HepG2 (cell line): ENCODE measurements at regions not wholly inside any gene's neighbourhood (a gene's known extent, or its start where the extent isn't known, plus 50 kb on each side); places are given as distances from the start of the nearest gene placed in this dataset.

Source experiments
- ATAC-seq: fragments of 200-7000 bp; cut with Tn5 transposase; 3 replicates; pipeline ENCODE4 v1.9.1; 2020; ENCODE audit warnings: mild to moderate bottlenecking, moderate library complexity
- BruUV-seq: library from RNA; stranded (reverse); fragments of 400-500 nt; replicated peaks from 2 replicates; lab custom pipeline; 2021; lab: Mats Ljungman, UMichigan
- CTCF ChIA-PET: fragments of 300-600 bp; formaldehyde crosslinking; extraction: SDS; loops from one replicate; lab custom pipeline; 2021; ENCODE audit warnings: low total read pairs, inconsistent platforms, low intra/inter-chr PET ratio; lab: Yijun Ruan, JAX
- POLR2A ChIA-PET: fragments of 350-600 bp; sonication (Branson Sonifier 250); formaldehyde crosslinking; loops from one replicate; lab custom pipeline; 2020; ENCODE audit warnings: antibody characterized with exemption, inconsistent platforms; lab: Yijun Ruan, JAX
- DNase-seq: peaks from one replicate; pipeline ENCODE4 v3.0.0-alpha.2; 2015; ENCODE audit warnings: low spot score
- FAIRE-seq: peaks from 3 replicates; lab custom pipeline; 2011; peaks lifted over from hg19 to GRCh38; lab: Jason Lieb, UNC
- H2AFZ ChIP-seq: one replicate; pipeline ENCODE4 v1.6.1; 2011; ENCODE audit warnings: low read length, inconsistent platforms
- H3K27ac ChIP-seq: fragments of 300-600 bp; 3 replicates; pipeline ENCODE4 v1.8.0; 2011; ENCODE audit warnings: mixed run types, mild to moderate bottlenecking, mixed read lengths, low read length, inconsistent platforms; ENCODE audit not compliant: insufficient read depth; ENCODE audit errors: extremely low read length
- H3K27me3 ChIP-seq, 2 experiments: fragments of 200-600 bp in 1 of 2; 2 replicates in 1 of 2; 3 replicates in 1 of 2; pipeline versions ENCODE4 v1.6.0 to v1.8.0; 2011; ENCODE audit warnings: low read length in 2 of 2, mild to moderate bottlenecking in 2 of 2, moderate library complexity in 2 of 2, inconsistent platforms in 1 of 2; ENCODE audit not compliant: insufficient read depth in 2 of 2, control insufficient read depth in 1 of 2
- H3K36me3 ChIP-seq, 2 experiments: fragments of 200-600 bp in 1 of 2; replicated peaks in 1 of 2; 2 replicates in 1 of 2; 3 replicates in 1 of 2; pipeline versions ENCODE4 v1.5.1 to v1.8.0; 2011; ENCODE audit warnings: low read length in 2 of 2, inconsistent platforms in 1 of 2; ENCODE audit not compliant: insufficient read depth in 2 of 2, control insufficient read depth in 1 of 2
- H3K4me1 ChIP-seq: 2 replicates; pipeline ENCODE4 v1.5.1; 2012; ENCODE audit warnings: low read length, inconsistent platforms; ENCODE audit not compliant: insufficient read depth
- H3K4me2 ChIP-seq: 2 replicates; pipeline ENCODE4 v1.6.0; 2011; ENCODE audit warnings: low read depth, low read length, inconsistent platforms
- H3K4me3 ChIP-seq, 3 experiments: fragments of 200-600 bp in 1 of 3; sonication (generic), shearing (Covaris generic) in 1 of 3; replicated peaks in 1 of 3; 2 replicates each; pipeline ENCODE4 v1.5.1; 2011 to 2016; ENCODE audit warnings: low read length in 3 of 3, inconsistent platforms in 2 of 3, low read depth in 2 of 3, mild to moderate bottlenecking in 2 of 3, control low read depth in 1 of 3, mixed read lengths in 1 of 3; ENCODE audit not compliant: insufficient read depth in 1 of 3
- H3K79me2 ChIP-seq: one replicate; pipeline ENCODE4 v1.6.1; 2011; ENCODE audit warnings: low read length, inconsistent platforms; ENCODE audit not compliant: insufficient read depth
- H3K9ac ChIP-seq: 2 replicates; pipeline ENCODE4 v1.6.0; 2011; ENCODE audit warnings: mild to moderate bottlenecking, low read depth, low read length, inconsistent platforms; ENCODE audit not compliant: insufficient read depth
- H3K9me3 ChIP-seq: 2 replicates; pipeline ENCODE4 v1.5.1; 2012; ENCODE audit warnings: mild to moderate bottlenecking, low read length
- H4K20me1 ChIP-seq: 2 replicates; pipeline ENCODE4 v1.6.0; 2011; ENCODE audit warnings: inconsistent platforms, mild to moderate bottlenecking, low read length, moderate library complexity; ENCODE audit not compliant: insufficient read depth
- BHLHE40 ChIP-seq: IDR thresholded peaks from 2 replicates; pipeline ENCODE4 v1.6.1; 2011; ENCODE audit warnings: low read length, improper control_type of control experiment
- GABPA ChIP-seq, 2 experiments: IDR thresholded peaks; 2 replicates each; pipeline ENCODE4 v1.6.1; 2011 to 2016; ENCODE audit warnings: low read depth in 2 of 2, low read length in 1 of 2, missing biosample characterization in 1 of 2, missing genetic modification characterization in 1 of 2
- KIAA2018 ChIP-seq: sonication (generic); formaldehyde crosslinking; IDR thresholded peaks from 2 replicates; pipeline ENCODE4 v1.5.0; 2020; ENCODE audit warnings: mild to moderate bottlenecking, missing genetic modification reagents, borderline replicate concordance
- NR2F2 ChIP-seq: IDR thresholded peaks from 2 replicates; pipeline ENCODE4 v1.6.1; 2012; ENCODE audit warnings: low read depth, inconsistent platforms, borderline replicate concordance
- PHF5A ChIP-seq: IDR thresholded peaks from one replicate; pipeline ENCODE4 v1.6.1; 2018; ENCODE audit warnings: low read depth, missing genetic modification reagents; ENCODE audit not compliant: unreplicated experiment
- TEF ChIP-seq: sonication (generic); formaldehyde crosslinking; IDR thresholded peaks from 2 replicates; pipeline ENCODE4 v1.5.0; 2020; ENCODE audit warnings: missing genetic modification reagents
- ZNF18 ChIP-seq: sonication (generic); formaldehyde crosslinking; IDR thresholded peaks from 2 replicates; pipeline ENCODE4 v1.8.0; 2022; ENCODE audit warnings: mild to moderate bottlenecking, missing genetic modification reagents; ENCODE audit not compliant: insufficient replicate concordance
- ZNF230 ChIP-seq: sonication (generic); formaldehyde crosslinking; IDR thresholded peaks from 2 replicates; pipeline ENCODE4 v1.4.0; 2020; ENCODE audit warnings: mild to moderate bottlenecking, missing genetic modification reagents
- ZNF276 ChIP-seq: sonication (generic); formaldehyde crosslinking; IDR thresholded peaks from 2 replicates; pipeline ENCODE4 v1.4.0; 2020; ENCODE audit warnings: mild to moderate bottlenecking, low read depth, missing genetic modification reagents
- ZNF746 ChIP-seq: sonication (generic); formaldehyde crosslinking; IDR thresholded peaks from 2 replicates; pipeline ENCODE4 v1.8.0; 2022; ENCODE audit warnings: mild to moderate bottlenecking, missing genetic modification reagents
- ZNF766 ChIP-seq: sonication (generic); formaldehyde crosslinking; IDR thresholded peaks from 2 replicates; pipeline ENCODE4 v1.5.0; 2020; ENCODE audit warnings: missing genetic modification reagents, borderline replicate concordance
- WGBS: methylation state at CpG from one replicate; pipeline ENCODE4 v1.1.6; 2017; ENCODE audit warnings: low lambda C conversion rate; 5-methylcytosine and 5-hydroxymethylcytosine counted together
- in situ Hi-C: cut with HindIII; loops from 2 replicates; pipeline ENCODE4 v1.10.0; 2017; ENCODE audit warnings: low pct_unique_long_range_greater_than_20kb; ENCODE audit not compliant: extremely low pct_ligation_motif_present
- intact Hi-C: fragments of 100-400 bp; cut with micrococcal nuclease; formaldehyde crosslinking; loops from one replicate; pipeline ENCODE4 v1.10.0; 2022; ENCODE audit not compliant: unreplicated experiment

GRCh38 chr14:45651890-45652289 lies 398.9 kb upstream of the MIS18BP1 start (continued):
- TF ChIP-seq KIAA2018 (CRISPR knock-in tag) = no peak

GRCh38 chr14:45650754-45651153 lies 397.8 kb upstream of the MIS18BP1 start:
- no peaks in the 10 kb centered on the region for H4K20me1 ChIP-seq
- no peak for DNase-seq
- no TSS peak for BruUV-seq
- no peak overlapping the region for H3K4me2 ChIP-seq
- H3K36me3 ChIP-seq = no peaks in the 10 kb centered on the region
- in situ Hi-C loops (no loop called here), intact Hi-C loops (no loop called here)
- no peak for FAIRE-seq
- peaks cover 5% of the 10 kb centered on the region; the same call in 1 of the 2 replicates for H3K9me3 ChIP-seq
- H3K4me3 ChIP-seq = no peak overlapping the region
- ChIA-PET CTCF (no interaction called here), POLR2A (no interaction called here)
- no peak overlapping the region for H2AFZ ChIP-seq
- H3K27ac ChIP-seq = no peak overlapping the region
- WGBS = under 1% methylated on average over 3 of the region's 3 CpGs
- H3K4me1 ChIP-seq = no peaks in the 10 kb centered on the region
- H3K27me3 ChIP-seq = no peaks in the 10 kb centered on the region
- ATAC-seq = no peak
- no peak overlapping the region for H3K9ac ChIP-seq
- no peaks in the 10 kb centered on the region for H3K79me2 ChIP-seq
- no peak for TF ChIP-seq ZNF230 (CRISPR knock-in tag)
- TF ChIP-seq GABPA (IDR thresholded peaks at IDR 0.05; ENCODE audit: low read depth, low read length) = no peak
- TF ChIP-seq GABPA (CRISPR knock-in tag; IDR thresholded peaks at IDR 0.05; ENCODE audit: low read depth) = no peak
- no peak for TF ChIP-seq ZNF18 (CRISPR knock-in tag)
- no peak for TF ChIP-seq ZNF276 (CRISPR knock-in tag)
- TF ChIP-seq BHLHE40 = no peak
- no peak for TF ChIP-seq PHF5A (CRISPR knock-in tag)
- TF ChIP-seq TEF (CRISPR knock-in tag) = no peak
- no peak for TF ChIP-seq ZNF746 (CRISPR knock-in tag)
- no peak for TF ChIP-seq ZNF766 (CRISPR knock-in tag)
- no peak for TF ChIP-seq NR2F2
